Thymus (tissue), 11 donors: ENCODE measurements at regions not wholly inside any gene's neighbourhood (a gene's known extent, or its start where the extent isn't known, plus 50 kb on each side); places are given as distances from the start of the nearest gene placed in this dataset.

ENCODE experiments used
- DNase-seq, 9 donors: peaks; one replicate each; pipeline ENCODE4 v3.0.0-alpha.2; 2013; ENCODE audit warnings: low spot score in 9 of 9, low read depth in 6 of 9, missing footprints in 1 of 9
- H3K27ac ChIP-seq, 2 donors: one replicate each; pipeline ENCODE4 v1.5.1; 2013; ENCODE audit warnings: control low read depth in 1 of 2, low read depth in 1 of 2, low read length in 1 of 2, mild to moderate bottlenecking in 1 of 2, moderate library complexity in 1 of 2
- H3K27me3 ChIP-seq, 2 donors: one replicate each; pipeline ENCODE4 v1.5.1; 2013; ENCODE audit warnings: low read length in 1 of 2; ENCODE audit not compliant: control insufficient read depth in 2 of 2, insufficient read depth in 1 of 2
- H3K36me3 ChIP-seq, 2 donors: one replicate each; pipeline ENCODE4 v1.5.1; 2013; ENCODE audit warnings: low read length in 1 of 2, mild to moderate bottlenecking in 1 of 2, moderate library complexity in 1 of 2; ENCODE audit not compliant: control insufficient read depth in 2 of 2, insufficient read depth in 2 of 2
- H3K4me1 ChIP-seq, 2 donors: one replicate each; pipeline ENCODE4 v1.5.1; 2013; ENCODE audit warnings: low read length in 2 of 2; ENCODE audit not compliant: control insufficient read depth in 2 of 2, insufficient read depth in 2 of 2
- H3K4me3 ChIP-seq, 2 donors: one replicate each; pipeline ENCODE4 v1.5.1; 2013; ENCODE audit warnings: low read length in 2 of 2, control low read depth in 1 of 2, mild to moderate bottlenecking in 1 of 2
- H3K9me3 ChIP-seq, 2 donors: one replicate each; pipeline ENCODE4 v1.5.1; 2013; ENCODE audit warnings: low read length in 1 of 2, mild to moderate bottlenecking in 1 of 2; ENCODE audit not compliant: control insufficient read depth in 2 of 2, insufficient read depth in 1 of 2
- WGBS: extraction: QIAGEN DNeasy Blood & Tissue Kit; methylation state at CpG from one replicate; pipeline ENCODE4 v1.1.7; 2013; 5-methylcytosine and 5-hydroxymethylcytosine counted together
- donor health status: healthy.

- no peak for DNase-seq
- H3K9me3 ChIP-seq, result peaks cover 0 to 6% of the 10 kb centered on the region in 2 donors
- no peak overlapping the region for H3K27ac ChIP-seq
- H3K36me3 ChIP-seq, result no peaks in the 10 kb centered on the region
- H3K4me1 ChIP-seq, result no peaks in the 10 kb centered on the region
- no peak overlapping the region for H3K4me3 ChIP-seq
- no peaks in the 10 kb centered on the region for H3K27me3 ChIP-seq
Measured at GRCh38 chr4:59243038-59243437, 1957.1 kb upstream of the ADGRL3 start.

GRCh38 chr4:59247032-59247431 lies 1953.1 kb upstream of the ADGRL3 start:
- Histone ChIP-seq H3K36me3 (no peaks in the 10 kb centered on the region), H3K4me1 (no peaks in the 10 kb centered on the region), H3K27ac (no peak overlapping the region), H3K27me3 (no peaks in the 10 kb centered on the region), H3K4me3 (no peak overlapping the region), H3K9me3 (no peaks in the 10 kb centered on the region)
- WGBS, result 9% methylated on average over 1 of the region's 1 CpG
- no peak for DNase-seq

- WGBS, result 81% methylated on average over 1 of the region's 1 CpG
- H3K27me3 ChIP-seq, result no peaks in the 10 kb centered on the region
- no peaks in the 10 kb centered on the region for H3K9me3 ChIP-seq
- no peaks in the 10 kb centered on the region for H3K4me1 ChIP-seq
- no peak overlapping the region for H3K27ac ChIP-seq
- no peak overlapping the region for H3K4me3 ChIP-seq
- no peaks in the 10 kb centered on the region for H3K36me3 ChIP-seq
- DNase-seq, result no peak
Measured at GRCh38 chr4:59248313-59248712, 1951.8 kb upstream of the ADGRL3 start.

GRCh38 chr4:59249110-59249509 lies 1951.0 kb upstream of the ADGRL3 start:
- no peak overlapping the region for H3K27ac ChIP-seq
- H3K4me3 ChIP-seq, result no peak overlapping the region
- no peaks in the 10 kb centered on the region for H3K4me1 ChIP-seq
- H3K9me3 ChIP-seq, result no peaks in the 10 kb centered on the region
- no peaks in the 10 kb centered on the region for H3K27me3 ChIP-seq
- 73% methylated on average over 2 of the region's 2 CpGs for WGBS
- no peak for DNase-seq
- no peaks in the 10 kb centered on the region for H3K36me3 ChIP-seq

GRCh38 chr4:59258002-59258401 lies 1942.1 kb upstream of the ADGRL3 start:
- DNase-seq, result no peak
- 88% methylated on average over 2 of the region's 2 CpGs for WGBS
- Histone ChIP-seq H3K27me3 (no peaks in the 10 kb centered on the region), H3K4me1 (no peaks in the 10 kb centered on the region), H3K4me3 (no peak overlapping the region), H3K9me3 (no peaks in the 10 kb centered on the region), H3K27ac (no peak overlapping the region), H3K36me3 (no peaks in the 10 kb centered on the region)

- no peak for DNase-seq
- Histone ChIP-seq H3K4me3 (no peak overlapping the region), H3K9me3 (no peaks in the 10 kb centered on the region), H3K27me3 (no peaks in the 10 kb centered on the region), H3K4me1 (no peaks in the 10 kb centered on the region), H3K36me3 (no peaks in the 10 kb centered on the region), H3K27ac (no peak overlapping the region)
Measured at GRCh38 chr4:59307609-59308008, 1892.5 kb upstream of the ADGRL3 start.

GRCh38 chr4:59314637-59315036 lies 1885.5 kb upstream of the ADGRL3 start:
- H3K27me3 ChIP-seq, result no peaks in the 10 kb centered on the region
- H3K9me3 ChIP-seq, result no peaks in the 10 kb centered on the region
- no peak overlapping the region for H3K4me3 ChIP-seq
- no peaks in the 10 kb centered on the region for H3K4me1 ChIP-seq
- WGBS, result 0% methylated on average over 1 of the region's 1 CpG
- no peaks in the 10 kb centered on the region for H3K36me3 ChIP-seq
- no peak overlapping the region for H3K27ac ChIP-seq
- DNase-seq, result no peak

- H3K9me3 ChIP-seq, result no peaks in the 10 kb centered on the region
- H3K36me3 ChIP-seq, result no peaks in the 10 kb centered on the region
- no peak for DNase-seq
- H3K4me1 ChIP-seq, result no peaks in the 10 kb centered on the region
- no peaks in the 10 kb centered on the region for H3K27me3 ChIP-seq
- H3K4me3 ChIP-seq, result no peak overlapping the region
- H3K27ac ChIP-seq, result no peak overlapping the region
Measured at GRCh38 chr4:59339631-59340030, 1860.5 kb upstream of the ADGRL3 start.

GRCh38 chr4:59341506-59341905 lies 1858.6 kb upstream of the ADGRL3 start:
- Histone ChIP-seq H3K9me3 (no peaks in the 10 kb centered on the region), H3K4me1 (no peaks in the 10 kb centered on the region), H3K4me3 (no peak overlapping the region), H3K36me3 (no peaks in the 10 kb centered on the region), H3K27ac (no peak overlapping the region), H3K27me3 (no peaks in the 10 kb centered on the region)
- no peak for DNase-seq

GRCh38 chr4:59348949-59349348 lies 1851.2 kb upstream of the ADGRL3 start:
- Histone ChIP-seq H3K4me3 (no peak overlapping the region), H3K27ac (no peak overlapping the region), H3K36me3 (no peaks in the 10 kb centered on the region), H3K4me1 (no peaks in the 10 kb centered on the region), H3K9me3 (no peaks in the 10 kb centered on the region), H3K27me3 (no peaks in the 10 kb centered on the region)
- DNase-seq, result no peak
